ENCODE measurements at regions not wholly inside any gene's neighbourhood (a gene's known extent, or its start where the extent isn't known, plus 50 kb on each side); places are given as distances from the start of the nearest gene placed in this dataset.
"Not testable (repeated sequence)": the region's sequence is repeated elsewhere in the genome, so short reads cannot be mapped to it uniquely, and the experiment has no call there.

GRCh38 chr1:95625224-95625623 lies 391.2 kb downstream of the RWDD3 start:
- DNase-seq, result no peak

GRCh38 chr1:95627244-95627643 lies 393.2 kb downstream of the RWDD3 start:
- DNase-seq, result no peak

DNA sequence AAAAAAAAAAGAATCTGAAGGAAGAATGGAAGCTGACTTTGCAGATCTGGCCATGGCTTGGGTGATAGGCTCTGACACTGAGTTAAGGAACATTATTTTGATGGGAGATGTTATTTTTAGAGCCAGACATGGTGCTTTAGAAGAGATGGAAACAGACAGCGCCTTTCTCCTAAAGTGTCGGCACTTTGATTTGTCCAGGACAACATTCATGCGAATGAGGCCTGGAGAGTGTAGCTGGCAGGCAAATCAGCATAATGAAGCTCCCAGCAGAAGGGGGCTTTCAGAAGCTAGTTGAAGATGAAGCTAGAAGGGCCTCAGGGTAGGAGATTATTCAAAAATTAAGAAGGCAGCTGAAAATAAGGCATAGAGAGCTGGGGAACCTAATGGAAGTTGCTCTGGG lies 397.7 kb downstream of the RWDD3 start:
- DNase-seq, result no peak

DNA sequence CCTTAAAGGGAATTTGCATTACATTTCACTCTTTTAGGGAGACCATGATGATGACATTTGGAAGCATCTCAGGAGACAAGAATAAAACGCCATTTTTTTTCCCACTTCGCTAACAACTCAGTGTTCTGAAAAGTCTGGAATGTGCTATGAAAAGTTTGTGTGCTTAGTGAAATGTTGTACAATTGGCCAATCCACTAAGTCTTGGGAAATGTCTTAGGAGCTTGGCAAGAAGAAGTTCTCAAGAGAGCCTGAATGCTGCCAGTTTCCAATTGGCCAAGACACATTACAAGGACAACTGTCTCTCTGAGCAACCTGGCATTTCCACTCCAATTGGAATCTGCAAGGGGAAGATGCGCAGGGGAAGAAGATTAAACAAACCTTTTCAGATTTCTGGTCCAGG lies 401.8 kb downstream of the RWDD3 start:
- no peak for DNase-seq

DNA sequence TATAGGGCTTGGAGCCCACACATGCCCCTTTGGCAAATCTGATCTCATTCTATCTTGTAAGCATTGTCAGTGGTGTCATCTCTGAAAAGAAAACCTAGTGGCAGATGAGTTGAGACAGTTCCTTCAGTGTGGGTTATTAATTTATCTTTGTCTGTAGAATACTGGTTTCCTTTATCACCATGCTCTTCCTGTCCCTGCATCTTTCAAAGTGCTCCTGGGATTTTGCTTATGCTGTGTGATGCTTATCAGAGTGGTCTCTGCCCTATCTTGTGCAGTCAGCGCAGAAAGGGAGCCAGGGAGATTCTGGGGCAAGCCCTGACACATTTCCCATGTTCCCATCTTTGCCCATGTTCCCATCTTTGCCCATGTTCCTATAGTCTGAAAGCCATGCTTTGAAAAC lies 402.9 kb downstream of the RWDD3 start:
- no peak for DNase-seq

DNA sequence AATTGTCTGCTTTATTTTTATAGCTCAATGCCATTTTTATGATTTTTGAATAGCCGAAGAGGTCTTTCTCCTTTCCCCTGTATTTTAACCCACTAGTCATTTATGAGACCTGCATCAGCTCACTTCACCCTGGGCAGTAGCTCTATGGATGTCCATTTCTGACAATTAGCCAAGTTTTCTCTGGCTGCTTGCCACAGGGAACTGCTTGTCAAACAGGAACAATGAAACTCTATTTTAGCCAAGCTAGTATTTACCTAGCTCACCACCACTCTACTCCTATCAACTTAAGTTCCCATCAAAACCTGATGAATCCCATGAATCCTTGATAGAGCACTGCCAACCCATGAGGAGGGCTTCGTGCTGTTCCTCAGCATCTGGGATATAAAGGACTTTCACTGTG lies 406.7 kb downstream of the RWDD3 start:
- no peak for DNase-seq

DNA sequence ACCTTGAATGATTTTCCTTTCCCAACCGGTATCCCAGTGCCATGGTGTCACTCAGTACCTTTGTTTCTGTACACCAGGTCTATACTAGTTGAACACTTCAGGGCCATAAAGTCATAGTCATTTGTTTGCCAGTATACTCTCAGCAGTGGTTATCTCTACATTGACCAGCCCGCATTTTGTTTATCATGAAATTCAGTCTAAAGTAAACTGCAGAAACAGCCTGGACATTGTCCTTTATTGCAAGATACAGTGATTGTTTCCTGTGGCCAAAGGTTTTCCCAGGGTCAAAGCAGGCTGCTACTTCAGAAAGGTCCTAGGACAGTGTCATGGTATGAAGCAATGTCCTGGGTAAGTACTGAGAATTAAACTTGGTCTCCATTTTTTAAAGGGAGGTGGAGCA lies 407.4 kb downstream of the RWDD3 start:
- DNase-seq, result no peak

DNA sequence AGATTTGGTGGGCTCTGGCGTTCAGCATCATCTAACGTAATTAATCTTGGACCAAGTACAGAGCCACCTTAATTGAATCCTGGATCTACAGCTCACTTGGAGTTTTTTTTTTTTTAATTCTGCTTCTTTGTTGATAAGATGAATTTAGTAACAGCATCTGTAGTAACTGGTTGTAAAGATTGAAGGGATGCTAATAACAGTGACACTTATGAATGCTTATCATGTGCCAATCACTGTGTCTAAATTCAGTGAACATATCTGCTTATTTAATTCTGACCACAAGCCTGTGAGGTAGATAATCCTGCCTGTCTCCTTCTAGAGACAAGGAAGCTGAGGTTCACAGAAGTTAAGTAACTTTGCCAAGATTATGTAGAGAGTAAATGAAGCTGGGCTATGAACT lies 408.0 kb downstream of the RWDD3 start:
- no peak for DNase-seq

- DNase-seq, result no peak
Measured at GRCh38 chr1:95643071-95643470, 409.1 kb downstream of the RWDD3 start.

GRCh38 chr1:95645126-95645525 lies 411.1 kb downstream of the RWDD3 start:
- DNase-seq, result not testable (repeated sequence)

- DNase-seq, result no peak
Measured at GRCh38 chr1:95650631-95651030, 416.6 kb downstream of the RWDD3 start.

GRCh38 chr1:95652423-95652965 lies 418.5 kb downstream of the RWDD3 start:
- DNase-seq, result no peak

DNA sequence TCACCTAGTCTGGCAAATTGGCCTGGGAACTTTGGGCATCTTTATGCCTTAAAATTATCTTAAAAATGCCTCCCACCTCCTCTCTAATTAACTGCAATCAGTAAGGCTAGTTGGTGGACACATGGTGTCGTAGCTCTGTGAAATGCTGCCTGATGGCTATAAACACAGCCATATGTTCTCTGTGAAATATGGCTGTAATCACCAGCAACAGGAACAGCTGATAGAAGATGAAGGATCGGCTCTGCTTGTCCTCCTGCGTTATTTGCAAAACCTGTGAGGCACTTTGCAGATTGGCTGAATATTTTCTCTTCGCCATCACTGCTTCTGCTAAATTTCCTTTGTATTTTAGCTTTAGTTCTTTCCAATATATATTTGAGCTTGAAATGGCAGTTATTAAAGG lies 419.6 kb downstream of the RWDD3 start:
- no peak for DNase-seq

DNA sequence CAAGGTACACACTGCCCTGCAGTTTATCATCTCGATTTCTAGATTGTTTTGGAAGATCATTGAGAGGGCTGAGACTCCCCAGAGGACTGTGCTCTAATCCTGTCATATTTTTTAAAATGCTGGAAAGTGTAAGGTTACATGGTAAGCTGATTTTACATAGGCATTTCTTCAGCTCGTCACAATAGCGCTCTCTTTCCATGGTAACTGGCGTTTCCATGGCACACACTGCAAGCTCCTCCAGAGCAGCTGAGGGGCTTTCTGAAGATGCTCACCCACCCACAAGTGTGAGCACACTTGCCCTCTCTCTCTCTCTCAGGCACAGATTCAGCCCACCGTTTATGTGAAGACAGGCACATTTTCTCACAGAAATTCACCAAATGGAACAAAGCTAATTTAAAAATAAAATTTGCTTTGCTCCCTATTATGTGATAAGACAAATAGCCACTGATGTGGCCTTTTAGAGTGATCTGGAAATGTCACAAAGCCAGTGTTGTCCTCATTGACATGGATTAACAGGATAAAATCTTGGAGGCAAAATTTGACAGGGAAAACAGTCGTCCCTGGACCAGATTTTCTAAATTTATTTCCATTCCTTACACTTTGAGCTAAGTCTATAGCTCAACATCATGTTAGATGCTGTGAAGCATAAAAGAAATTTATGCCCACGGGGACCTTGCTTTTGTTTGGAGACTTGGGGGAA lies 421.5 kb downstream of the RWDD3 start:
- DNase-seq, result no peak

- DNase-seq, result no peak
Measured at GRCh38 chr1:95657248-95657647, 423.2 kb downstream of the RWDD3 start.

- DNase-seq, result no peak
Measured at GRCh38 chr1:95659166-95659565, 425.2 kb downstream of the RWDD3 start.

GRCh38 chr1:95659588-95659987 lies 425.6 kb downstream of the RWDD3 start:
- DNase-seq, result no peak

- DNase-seq, result no peak
Measured at GRCh38 chr1:95660736-95661135, 426.7 kb downstream of the RWDD3 start.

DNA sequence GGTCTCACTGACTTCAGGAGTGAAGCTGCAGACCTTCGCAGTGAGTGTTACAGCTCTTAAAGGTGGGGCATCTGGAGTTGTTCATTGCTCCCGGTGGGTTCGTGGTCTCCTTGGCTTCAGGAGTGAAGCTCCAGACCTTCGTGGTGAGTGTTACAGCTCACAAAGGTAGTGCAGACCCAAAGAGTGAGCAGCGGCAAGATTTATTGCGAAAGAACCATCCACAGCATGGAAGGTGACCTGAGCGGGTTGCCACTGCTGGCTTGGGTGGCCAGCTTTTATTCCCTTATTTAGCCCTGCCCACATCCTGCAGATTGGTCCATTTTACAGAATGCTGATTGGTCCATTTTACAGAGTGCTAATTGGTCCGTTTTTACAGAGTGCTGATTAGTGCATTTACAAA lies 429.5 kb downstream of the RWDD3 start:
- DNase-seq, result not testable (repeated sequence)

GRCh38 chr1:95668165-95668564 lies 434.2 kb downstream of the RWDD3 start:
- no peak for DNase-seq

- not testable (repeated sequence) for DNase-seq
Measured at GRCh38 chr1:95669638-95670037, 435.6 kb downstream of the RWDD3 start.

DNA sequence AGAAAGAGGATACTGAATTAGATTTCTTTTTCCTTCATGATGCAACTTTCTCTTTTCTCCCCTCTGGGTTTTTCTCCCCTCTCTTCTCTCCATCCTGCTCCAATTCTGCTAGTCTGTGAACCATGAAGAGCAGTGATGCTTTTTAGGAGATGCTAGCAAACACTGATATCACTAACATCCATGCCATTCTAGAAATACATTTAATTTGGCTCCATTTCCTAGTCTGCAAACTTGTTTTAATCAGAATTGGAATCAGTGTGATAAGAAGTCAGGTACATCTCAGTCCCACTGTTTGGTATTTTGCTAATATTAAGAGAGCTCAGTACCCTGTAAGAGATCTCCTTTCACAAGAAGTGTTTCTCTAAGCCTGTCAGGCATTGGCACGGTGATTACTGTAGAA lies 437.1 kb downstream of the RWDD3 start:
- no peak for DNase-seq

GRCh38 chr1:95679262-95679661 lies 445.3 kb downstream of the RWDD3 start:
- DNase-seq, result no peak

GRCh38 chr1:95685081-95685480 lies 451.1 kb downstream of the RWDD3 start:
- DNase-seq, result no peak

- no peak for DNase-seq
Measured at GRCh38 chr1:95686217-95686616, 452.2 kb downstream of the RWDD3 start.
